ENCODE measurements at regions not wholly inside any gene's neighbourhood (a gene's known extent, or its start where the extent isn't known, plus 50 kb on each side); places are given as distances from the start of the nearest gene placed in this dataset.

DNA sequence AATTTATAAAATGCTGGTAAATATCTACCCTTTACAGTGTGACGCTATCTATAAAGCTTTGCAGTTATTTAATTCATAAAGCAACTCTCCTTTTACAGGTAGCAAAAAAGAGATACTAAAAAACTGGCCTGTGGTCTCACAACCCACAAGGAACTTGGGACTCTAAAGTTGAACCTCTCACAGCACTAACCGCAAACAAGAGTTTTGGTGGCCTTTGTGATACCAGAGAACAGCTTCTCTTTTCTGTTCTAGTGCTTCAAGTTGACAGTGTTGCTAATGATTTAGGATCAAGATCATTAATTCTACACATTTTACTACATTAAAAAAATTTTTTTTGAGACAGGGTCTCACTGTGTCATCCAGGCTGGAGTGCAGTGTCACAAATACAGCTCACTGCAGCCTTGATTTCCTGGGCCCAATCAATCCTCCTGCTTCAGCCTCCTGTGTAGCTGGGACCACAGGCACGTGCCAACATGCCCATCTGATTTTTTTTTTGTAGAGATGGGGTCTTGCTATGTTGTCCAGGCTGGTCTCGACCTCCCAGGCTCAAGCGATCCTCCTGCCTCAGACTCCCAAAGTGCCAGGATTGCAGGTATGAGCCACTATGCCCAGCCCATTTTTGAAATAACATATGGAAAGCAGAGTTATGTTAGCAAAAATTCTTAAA lies 56.0 kb upstream of the ST8SIA6 start:
- no peaks in the 10 kb centered on the region for H3K9me3 ChIP-seq (ENCODE audit: control insufficient read depth, low read length, poor library complexity, severe bottlenecking)
- DNase-seq, result no peak
- H3K27ac Mint-ChIP-seq, result no peak overlapping the region
- no peak overlapping the region for H3K4me3 Mint-ChIP-seq
- peaks cover 10% of the 10 kb centered on the region for H3K4me1 Mint-ChIP-seq
- H3K27me3 Mint-ChIP-seq, result no peaks in the 10 kb centered on the region
- no peaks in the 10 kb centered on the region for H3K36me3 Mint-ChIP-seq (ENCODE audit: low read depth)
- no peak for ATAC-seq

DNA sequence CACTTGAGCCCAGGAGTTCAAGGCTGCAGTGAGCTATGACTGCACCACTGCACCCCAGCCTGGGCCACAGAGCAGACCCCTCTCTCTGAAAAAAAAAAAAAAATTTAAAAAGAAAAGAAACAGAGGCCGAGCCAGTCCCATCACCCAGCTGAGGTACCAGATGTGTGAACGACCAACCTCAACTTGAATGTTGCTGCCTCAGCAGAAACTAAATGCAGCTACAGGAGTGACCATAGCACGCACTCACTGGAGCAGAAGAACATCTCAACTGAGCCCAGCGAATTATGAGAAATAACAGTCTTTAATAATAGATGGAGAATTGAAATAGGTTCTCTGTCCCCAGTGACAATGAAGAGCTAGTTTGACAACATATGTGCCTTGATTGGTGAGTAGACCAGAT lies 53.1 kb upstream of the ST8SIA6 start:
- no peaks in the 10 kb centered on the region for H3K9me3 ChIP-seq (ENCODE audit: control insufficient read depth, low read length, poor library complexity, severe bottlenecking)
- peak overlapping the region; percentile 88 for H3K27ac Mint-ChIP-seq
- H3K4me1 Mint-ChIP-seq, result peaks cover 21% of the 10 kb centered on the region
- ATAC-seq (no peak), DNase-seq (no peak)
- H3K27me3 Mint-ChIP-seq, result no peaks in the 10 kb centered on the region
- H3K4me3 Mint-ChIP-seq, result no peak overlapping the region
- no peaks in the 10 kb centered on the region for H3K36me3 Mint-ChIP-seq (ENCODE audit: low read depth)

- Mint-ChIP-seq H3K4me1 (peaks cover 21% of the 10 kb centered on the region), H3K27ac (peak overlapping the region; percentile 88), H3K27me3 (no peaks in the 10 kb centered on the region), H3K4me3 (peak overlapping the region; percentile 70), H3K36me3 (ENCODE audit: low read depth) (no peaks in the 10 kb centered on the region)
- ATAC-seq, result no peak
- H3K9me3 ChIP-seq (ENCODE audit: control insufficient read depth, low read length, poor library complexity, severe bottlenecking), result no peaks in the 10 kb centered on the region
- no peak for DNase-seq
Observed at GRCh38 chr10:17506856-17507471, 52.6 kb upstream of the ST8SIA6 start.

- peaks cover 24% of the 10 kb centered on the region for H3K4me1 Mint-ChIP-seq
- ATAC-seq (no peak), DNase-seq (no peak)
- H3K36me3 Mint-ChIP-seq (ENCODE audit: low read depth), result peaks cover 2% of the 10 kb centered on the region
- H3K9me3 ChIP-seq (ENCODE audit: control insufficient read depth, low read length, poor library complexity, severe bottlenecking), result no peaks in the 10 kb centered on the region
- H3K4me3 Mint-ChIP-seq, result peak overlapping the region; percentile 70
- peak overlapping the region; percentile 88 for H3K27ac Mint-ChIP-seq
- no peaks in the 10 kb centered on the region for H3K27me3 Mint-ChIP-seq
Observed at GRCh38 chr10:17506390-17506789, 52.0 kb upstream of the ST8SIA6 start.

DNA sequence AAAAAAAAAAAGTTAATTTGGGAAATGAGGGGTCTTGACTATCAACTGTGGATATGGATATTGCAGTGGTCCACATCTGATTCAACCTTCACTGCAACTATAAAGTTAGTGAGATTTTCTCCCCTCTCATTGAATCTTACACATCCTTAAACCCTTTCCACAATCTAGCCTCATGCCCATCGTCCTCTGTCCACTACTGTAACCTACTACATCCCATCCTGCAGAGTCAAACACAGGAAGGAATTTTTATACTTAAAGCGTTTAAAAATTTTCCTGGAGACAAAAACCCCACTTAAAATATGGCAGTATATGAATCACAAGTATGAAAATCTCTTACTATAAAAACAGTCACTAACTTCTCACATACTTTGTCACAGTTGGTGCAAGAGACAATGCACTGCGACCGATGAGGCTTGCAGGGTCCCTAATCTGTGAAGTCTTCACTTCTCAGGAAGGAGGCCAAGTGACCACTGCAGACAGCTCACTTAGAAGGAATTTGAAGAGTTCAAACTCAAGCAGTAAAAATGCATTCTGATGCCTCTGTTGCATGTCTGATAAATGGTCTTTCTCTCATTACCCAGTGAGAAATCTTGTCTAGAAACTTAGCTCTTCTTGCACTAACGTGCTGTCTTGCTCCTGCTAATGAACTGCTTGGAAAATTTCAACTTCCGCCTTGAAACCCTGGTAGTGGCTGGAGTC lies 50.3 kb upstream of the ST8SIA6 start:
- ATAC-seq, result no peak
- H3K9me3 ChIP-seq (ENCODE audit: control insufficient read depth, low read length, poor library complexity, severe bottlenecking), result no peaks in the 10 kb centered on the region
- H3K4me1 Mint-ChIP-seq, result peaks cover 24% of the 10 kb centered on the region
- no peak for DNase-seq
- no peak overlapping the region for H3K4me3 Mint-ChIP-seq
- H3K36me3 Mint-ChIP-seq (ENCODE audit: low read depth), result peaks cover 2% of the 10 kb centered on the region
- H3K27ac Mint-ChIP-seq, result peak overlapping the region; percentile 88
- H3K27me3 Mint-ChIP-seq, result no peaks in the 10 kb centered on the region

Measured in T-helper 17 cell (primary cell).